Brain pericyte (primary cell): ENCODE measurements at regions not wholly inside any gene's neighbourhood (a gene's known extent, or its start where the extent isn't known, plus 50 kb on each side); places are given as distances from the start of the nearest gene placed in this dataset.
A peak's percentile ranks its signal among the peaks of the same experiment; 100 is the strongest.

Experiments
- DNase-seq: peaks from one replicate; pipeline ENCODE4 v3.0.0-alpha.2; 2012; ENCODE audit warnings: low read depth, low spot score

GRCh38 chr3:187929112-187929816 lies 184.0 kb upstream of the BCL6 start:
- no peak for DNase-seq

- DNase-seq, result no peak
Observed at GRCh38 chr3:187930021-187930420, 184.8 kb upstream of the BCL6 start.

DNA sequence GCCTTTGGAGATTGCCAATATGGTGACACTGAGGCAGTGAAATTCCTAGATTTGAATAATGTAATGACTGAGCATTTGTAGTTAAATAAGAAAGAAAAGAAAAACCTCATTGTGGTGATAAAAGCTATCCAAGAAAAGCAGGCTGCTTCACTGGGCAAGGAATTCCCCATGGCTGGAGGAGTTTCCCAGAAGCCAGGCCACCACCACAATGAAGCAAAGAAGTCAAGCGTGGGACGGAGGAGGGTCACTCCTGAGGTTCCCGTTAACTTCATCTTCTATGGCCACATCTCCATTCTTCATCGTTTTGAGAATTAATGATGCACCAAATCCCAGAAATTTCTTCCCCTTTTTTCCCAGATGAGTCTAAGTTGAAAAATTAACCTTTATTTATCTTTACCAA lies 185.8 kb upstream of the BCL6 start:
- no peak for DNase-seq

- DNase-seq, result no peak
Observed at GRCh38 chr3:187931770-187932278, 186.6 kb upstream of the BCL6 start.

GRCh38 chr3:187932530-187932929 lies 187.3 kb upstream of the BCL6 start:
- no peak for DNase-seq

DNA sequence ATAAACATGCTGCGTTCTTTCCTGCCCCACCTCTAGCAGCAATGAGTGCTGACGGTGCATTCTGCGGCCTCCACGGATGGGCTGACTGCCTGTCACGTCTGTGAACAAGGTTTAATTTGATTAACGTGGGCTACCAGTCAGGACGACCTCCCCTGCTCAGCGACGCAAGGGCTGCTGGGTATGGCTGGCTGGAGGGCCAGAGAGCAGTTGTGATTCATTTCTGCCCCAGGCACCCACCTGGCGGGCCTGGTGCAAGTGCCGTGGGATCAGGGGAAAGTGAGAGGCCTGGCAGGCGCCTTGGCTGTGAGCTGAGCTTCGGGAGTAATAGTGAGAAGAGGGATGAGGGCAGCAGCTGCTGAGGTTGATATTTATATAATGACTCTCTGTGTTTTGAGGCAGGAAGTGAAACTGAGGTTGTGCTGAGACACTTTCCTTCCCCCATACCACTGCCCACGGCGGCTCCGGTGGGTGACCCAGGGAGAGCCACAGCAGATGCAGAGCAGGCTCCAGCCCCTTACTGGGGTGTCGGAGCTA lies 190.4 kb upstream of the BCL6 start:
- DNase-seq, result no peak

- no peak for DNase-seq
Observed at GRCh38 chr3:187936676-187937075, 191.4 kb upstream of the BCL6 start.

DNA sequence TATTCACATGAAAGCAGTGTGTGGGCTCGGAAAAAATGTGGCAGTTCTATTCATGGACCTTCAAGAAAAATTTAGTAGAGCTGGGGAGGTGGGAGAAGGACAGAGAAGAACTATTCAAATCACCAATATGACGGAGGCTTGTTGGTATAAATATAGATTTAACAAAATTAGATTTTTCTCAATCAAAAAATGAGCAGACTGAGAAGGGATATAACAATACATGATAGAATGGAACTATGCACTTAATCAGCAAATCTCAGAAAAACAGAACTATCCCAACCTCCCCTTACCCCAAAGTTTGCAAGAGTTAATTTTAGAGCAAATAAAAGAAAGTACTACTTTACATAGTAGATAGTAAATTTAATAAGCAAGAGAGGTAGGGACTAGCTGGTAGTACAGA lies 194.6 kb upstream of the BCL6 start:
- no peak for DNase-seq

DNA sequence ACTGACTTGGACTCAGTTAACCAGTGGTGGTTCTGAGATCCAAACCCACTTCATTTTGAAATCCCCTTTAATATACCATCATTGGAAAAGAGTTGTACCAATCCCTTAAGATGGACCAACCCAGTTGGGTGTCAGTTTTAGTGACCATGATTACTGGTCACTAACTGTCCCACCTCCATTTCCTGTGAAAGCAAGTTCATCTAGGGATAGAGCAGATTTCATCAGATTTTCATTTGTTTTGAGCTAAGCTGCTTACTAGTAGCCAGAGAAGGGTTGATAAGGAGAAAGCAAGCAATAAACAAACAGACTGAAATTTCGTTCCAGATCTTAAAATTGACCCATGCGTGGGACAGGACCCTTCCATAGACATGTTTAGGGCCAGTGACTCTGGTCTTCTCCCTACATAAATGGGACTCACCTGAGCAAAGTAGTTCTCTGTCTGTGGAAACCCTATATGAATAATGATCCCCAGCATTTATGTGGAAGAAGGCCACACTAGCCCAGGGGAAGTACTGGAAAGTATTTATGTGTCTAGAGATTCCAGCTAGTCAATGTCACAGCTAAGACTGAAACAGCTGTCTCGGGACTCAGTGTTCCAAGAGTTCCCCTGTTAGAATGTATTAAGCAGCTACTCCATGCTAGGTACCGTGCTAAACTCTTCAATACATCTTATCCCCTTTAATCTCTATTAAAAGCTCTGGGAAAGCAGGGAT lies 196.0 kb upstream of the BCL6 start:
- no peak for DNase-seq

DNA sequence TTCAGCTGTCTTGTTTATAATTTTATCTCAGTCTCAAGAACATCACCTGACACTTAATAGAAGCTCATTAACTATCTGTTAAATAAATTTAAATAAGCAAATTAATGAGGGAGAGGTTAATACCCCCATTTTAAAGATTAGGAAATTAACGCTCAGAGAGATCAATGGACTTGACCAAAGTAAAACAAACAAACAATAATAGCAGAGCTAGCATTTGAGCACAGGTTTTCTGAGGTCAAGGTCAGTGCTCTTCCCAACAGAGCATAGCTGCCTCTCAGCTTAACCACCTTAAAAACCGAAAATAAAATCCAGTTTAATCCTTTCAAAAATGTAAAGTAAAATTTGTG lies 196.6 kb upstream of the BCL6 start:
- no peak for DNase-seq

GRCh38 chr3:187942658-187943241 lies 197.5 kb upstream of the BCL6 start:
- no peak for DNase-seq

DNA sequence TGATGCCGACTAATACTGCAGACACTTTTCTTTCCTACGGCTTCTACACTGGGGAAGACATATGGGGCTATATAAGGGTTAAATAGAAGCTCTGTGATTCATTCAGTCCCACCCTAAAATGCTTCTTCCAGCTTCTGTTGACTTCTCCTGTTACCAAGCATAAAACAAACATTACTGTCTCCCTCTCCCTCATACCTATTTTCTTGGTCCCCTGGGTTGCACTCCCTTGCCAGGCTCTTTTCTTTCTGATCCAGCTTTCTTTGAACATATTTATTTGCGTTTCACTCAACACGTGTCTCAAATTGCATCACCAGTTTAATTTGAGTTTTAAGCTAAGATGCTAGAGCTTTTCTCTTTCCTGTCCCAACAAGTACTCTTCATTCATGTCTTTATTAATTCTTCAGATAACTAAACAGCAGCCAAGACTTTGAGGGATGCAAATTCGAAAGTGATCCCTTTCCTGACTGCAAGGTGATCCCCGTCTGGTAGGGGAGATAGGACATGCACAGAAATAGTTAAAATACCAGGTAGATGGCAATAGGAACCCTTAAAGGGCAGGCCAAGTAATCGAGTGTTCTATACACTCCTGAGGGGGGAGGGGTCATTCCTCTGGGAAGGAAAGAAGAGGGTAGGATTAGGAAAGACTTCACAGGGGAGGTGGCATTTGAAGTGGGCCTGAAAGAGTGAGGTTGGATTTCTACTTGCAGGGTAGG lies 198.6 kb upstream of the BCL6 start:
- peak; percentile 43 for DNase-seq

DNA sequence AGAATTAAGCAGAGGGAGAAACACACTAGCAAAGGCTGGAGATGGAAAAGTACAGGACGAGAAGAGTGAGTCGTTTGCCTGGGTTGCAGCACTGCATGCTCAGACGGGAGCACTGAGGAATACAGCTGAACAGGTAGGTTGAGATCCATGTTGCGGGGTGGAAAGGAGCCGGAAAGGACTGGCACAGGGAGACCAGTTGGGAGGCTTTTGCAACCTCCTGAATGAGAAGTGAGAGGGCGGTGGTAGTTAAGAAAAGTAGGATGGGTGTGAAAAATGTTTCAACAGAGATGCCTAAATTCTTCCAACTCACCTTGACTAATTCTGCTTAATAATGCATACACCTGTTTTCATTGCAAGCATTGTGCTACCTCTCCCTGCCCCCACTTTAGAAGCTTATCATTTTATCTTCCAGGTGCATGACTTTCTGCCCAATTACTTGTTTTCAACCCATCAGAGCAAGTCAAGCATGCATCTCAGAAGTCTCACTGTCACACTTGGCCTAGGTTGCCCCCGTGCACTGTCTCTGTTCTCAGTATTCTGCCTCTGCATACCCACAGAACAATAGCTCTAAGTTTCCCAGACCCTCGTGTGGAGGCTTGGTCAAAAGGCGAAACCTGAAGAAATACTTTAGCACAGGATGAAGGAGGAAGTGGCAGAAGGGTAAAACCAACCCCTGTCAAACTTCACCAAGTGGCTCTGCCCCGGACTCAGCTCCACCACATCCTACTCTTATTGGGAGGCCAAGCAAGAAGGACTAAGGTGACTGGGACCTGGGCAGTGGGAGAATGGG lies 199.3 kb upstream of the BCL6 start:
- DNase-seq, result no peak

- DNase-seq, result no peak
Observed at GRCh38 chr3:187945374-187945773, 200.1 kb upstream of the BCL6 start.

DNA sequence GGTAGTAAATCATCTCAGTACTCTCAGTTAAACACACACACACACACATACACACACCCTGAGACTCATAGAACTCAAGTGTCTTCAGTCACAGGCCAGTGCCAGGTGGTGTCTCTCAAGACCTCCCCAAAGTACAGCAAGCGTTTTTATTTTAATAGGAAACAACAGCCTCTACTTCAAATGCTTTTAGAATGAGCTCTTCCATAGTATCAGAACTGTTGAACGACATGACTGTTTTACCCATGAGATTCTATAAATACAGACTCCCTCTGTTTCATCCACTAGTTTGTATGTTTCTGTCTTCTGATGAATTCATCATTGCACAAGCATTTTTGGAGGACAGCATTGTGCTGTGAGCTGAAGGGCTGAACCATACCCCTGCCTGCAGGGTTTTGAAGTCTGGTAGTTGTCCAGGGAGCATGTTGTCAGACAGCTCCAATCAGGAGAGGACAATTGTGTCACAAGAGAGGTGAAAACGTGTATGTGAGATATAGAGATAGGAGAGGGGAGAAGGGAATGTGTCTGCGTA lies 201.0 kb upstream of the BCL6 start:
- DNase-seq, result no peak

GRCh38 chr3:187946981-187947380 lies 201.7 kb upstream of the BCL6 start:
- DNase-seq, result no peak

GRCh38 chr3:187947927-187948682 lies 202.8 kb upstream of the BCL6 start:
- no peak for DNase-seq

DNA sequence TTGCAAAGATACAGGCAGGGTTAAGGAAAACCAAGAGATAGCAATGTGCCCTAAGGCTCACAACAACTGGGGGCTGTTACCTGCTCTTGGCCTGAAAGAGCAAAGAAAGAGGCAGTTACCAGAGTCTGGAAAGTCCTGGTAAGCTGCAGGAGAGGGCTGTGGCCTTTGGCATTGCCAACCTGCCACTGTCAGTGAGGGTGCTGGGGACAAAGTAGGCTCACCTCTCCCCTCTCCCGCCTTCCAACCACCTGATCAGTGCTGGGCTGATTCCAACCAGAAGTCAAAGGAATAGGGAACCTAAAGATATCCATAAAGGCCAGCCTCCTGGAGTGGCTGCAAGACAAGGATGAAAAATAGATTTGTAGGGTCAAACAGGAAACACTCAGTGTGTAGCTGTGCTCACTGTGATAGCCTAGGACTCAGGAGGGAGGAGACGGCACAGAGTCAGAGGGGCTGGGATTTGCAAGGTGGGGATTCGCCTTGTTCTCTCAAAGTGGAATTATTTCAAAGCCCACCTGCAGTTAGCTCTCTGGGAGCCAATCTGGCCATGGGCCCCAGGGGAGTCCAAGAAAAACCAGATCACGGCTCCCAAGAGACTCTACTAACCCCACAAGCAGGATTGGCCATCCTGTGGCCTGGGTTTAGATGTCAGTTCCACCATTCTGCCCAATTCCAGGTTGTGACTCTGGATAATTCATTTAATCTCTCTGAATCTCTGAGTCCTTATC lies 204.0 kb upstream of the BCL6 start:
- no peak for DNase-seq

DNA sequence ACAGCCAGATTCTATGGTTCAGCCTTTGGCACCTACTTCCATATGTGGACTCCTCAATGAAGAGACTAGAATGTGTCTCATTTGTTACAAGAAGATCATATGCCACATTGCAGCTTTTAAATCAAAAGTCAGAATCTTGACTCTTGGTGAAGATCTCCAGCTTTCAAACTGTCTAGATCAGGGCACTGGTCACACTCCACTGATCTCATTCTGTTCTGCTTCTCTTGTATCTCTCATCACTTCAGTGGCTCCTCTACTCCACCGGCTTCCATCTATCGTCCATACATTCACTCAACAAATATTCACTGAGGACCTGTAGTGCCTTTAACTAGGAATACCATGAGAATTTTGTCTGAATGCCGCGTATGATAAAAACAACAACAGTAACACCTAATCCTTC lies 203.3 kb upstream of the LPP start:
- DNase-seq, result no peak
